Kidney (tissue), 13 donors: ENCODE measurements at regions not wholly inside any gene's neighbourhood (a gene's known extent, or its start where the extent isn't known, plus 50 kb on each side); places are given as distances from the start of the nearest gene placed in this dataset.
A peak's percentile ranks its signal among the peaks of the same experiment; 100 is the strongest.
"Not testable (repeated sequence)": the region's sequence is repeated elsewhere in the genome, so short reads cannot be mapped to it uniquely, and the experiment has no call there.

Source experiments
- DNase-seq, 5 donors: peaks; one replicate each; pipeline ENCODE4 v3.0.0-alpha.2; 2013 to 2020
- FAIRE-seq: peaks from 2 replicates; lab custom pipeline; 2012; peaks lifted over from hg19 to GRCh38; lab: Jason Lieb, UNC
- H3K27ac ChIP-seq, 2 donors: one replicate each; pipeline ENCODE4 v1.7.0; 2013; ENCODE audit warnings: low read depth in 2 of 2, low read length in 2 of 2, inconsistent platforms in 1 of 2
- H3K27me3 ChIP-seq: one replicate; pipeline ENCODE4 v1.7.1; 2013; ENCODE audit warnings: low read length, inconsistent platforms; ENCODE audit not compliant: control insufficient read depth, insufficient read depth
- H3K36me3 ChIP-seq, 3 donors: one replicate each; pipeline versions ENCODE4 v1.7.0 to v1.7.1; 2013; ENCODE audit warnings: low read length in 3 of 3, control low read depth in 1 of 3, inconsistent platforms in 1 of 3; ENCODE audit not compliant: insufficient read depth in 3 of 3, control insufficient read depth in 2 of 3
- H3K4me1 ChIP-seq, 3 donors: one replicate each; pipeline versions ENCODE4 v1.7.0 to v1.7.1; 2013; ENCODE audit warnings: low read length in 3 of 3, inconsistent platforms in 1 of 3, low read depth in 1 of 3; ENCODE audit not compliant: control insufficient read depth in 2 of 3, insufficient read depth in 2 of 3
- H3K4me3 ChIP-seq, 3 donors: one replicate each; pipeline versions ENCODE4 v1.7.0 to v1.8.1; 2013; ENCODE audit warnings: low read length in 3 of 3, control low read depth in 1 of 3, inconsistent platforms in 1 of 3
- H3K9ac ChIP-seq, 3 donors: one replicate each; pipeline versions ENCODE4 v1.7.0 to v1.7.1; 2013; ENCODE audit warnings: low read length in 3 of 3, control low read depth in 1 of 3, inconsistent platforms in 1 of 3
- H3K9me3 ChIP-seq, 3 donors: one replicate each; pipeline versions ENCODE4 v1.7.0 to v1.7.1; 2013; ENCODE audit warnings: low read length in 3 of 3, control low read depth in 1 of 3, inconsistent platforms in 1 of 3; ENCODE audit not compliant: control insufficient read depth in 2 of 3, insufficient read depth in 1 of 3
- intact Hi-C: fragments of 100-400 bp; cut with DNase I; formaldehyde crosslinking; loops from one replicate; pipeline ENCODE4 v1.11.1; 2022
- TF ChIP-seq, protein P1 (sequence below): IDR thresholded peaks from 3 replicates; pipeline ENCODE4 v1.5.1; 2012; ENCODE audit warnings: mild to moderate bottlenecking, moderate library complexity, borderline replicate concordance; ENCODE audit not compliant: insufficient read depth; ENCODE audit errors: extremely low read depth
- donor health status: control.
- donor health status: control.
- donor health status: control.
- donor health status: control.
- donor health status: control.
- donor health status: DM: yes; HTN: yes; CAD: no.
- donor health status: Normal renal cell carcinoma (clear cell type).

DNA sequence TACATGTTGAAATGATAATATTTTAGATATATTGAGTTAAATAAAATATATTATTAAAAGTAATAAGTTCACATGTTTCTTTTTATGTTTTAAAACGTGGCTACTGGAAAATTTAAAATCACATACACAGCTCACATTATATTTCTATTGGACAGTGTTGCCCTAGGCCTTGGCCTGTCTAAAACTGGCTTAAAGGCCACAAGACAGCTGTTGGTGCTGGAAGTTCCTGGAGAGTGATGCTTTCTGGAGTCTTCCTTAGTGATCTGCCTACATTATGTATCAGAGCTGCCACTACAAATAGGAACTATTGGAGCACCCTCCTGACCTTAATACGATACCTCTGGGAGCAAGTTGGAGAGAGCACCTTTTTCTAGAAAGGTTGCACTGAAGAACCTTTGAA, 254.1 kb upstream of the C2CD4B start:
- intact Hi-C loops: no loop called here
- Histone ChIP-seq H3K9me3 (no peaks in the 10 kb centered on the region), H3K27ac (no peak overlapping the region), H3K4me1 (no peaks in the 10 kb centered on the region), H3K4me3 (no peak overlapping the region), H3K27me3 (no peaks in the 10 kb centered on the region), H3K36me3 (no peaks in the 10 kb centered on the region), H3K9ac (no peak overlapping the region)
- FAIRE-seq (peak; percentile 52), DNase-seq (peak in 1 of 5 donors; percentile 40)
- TF ChIP-seq, protein P1, sequence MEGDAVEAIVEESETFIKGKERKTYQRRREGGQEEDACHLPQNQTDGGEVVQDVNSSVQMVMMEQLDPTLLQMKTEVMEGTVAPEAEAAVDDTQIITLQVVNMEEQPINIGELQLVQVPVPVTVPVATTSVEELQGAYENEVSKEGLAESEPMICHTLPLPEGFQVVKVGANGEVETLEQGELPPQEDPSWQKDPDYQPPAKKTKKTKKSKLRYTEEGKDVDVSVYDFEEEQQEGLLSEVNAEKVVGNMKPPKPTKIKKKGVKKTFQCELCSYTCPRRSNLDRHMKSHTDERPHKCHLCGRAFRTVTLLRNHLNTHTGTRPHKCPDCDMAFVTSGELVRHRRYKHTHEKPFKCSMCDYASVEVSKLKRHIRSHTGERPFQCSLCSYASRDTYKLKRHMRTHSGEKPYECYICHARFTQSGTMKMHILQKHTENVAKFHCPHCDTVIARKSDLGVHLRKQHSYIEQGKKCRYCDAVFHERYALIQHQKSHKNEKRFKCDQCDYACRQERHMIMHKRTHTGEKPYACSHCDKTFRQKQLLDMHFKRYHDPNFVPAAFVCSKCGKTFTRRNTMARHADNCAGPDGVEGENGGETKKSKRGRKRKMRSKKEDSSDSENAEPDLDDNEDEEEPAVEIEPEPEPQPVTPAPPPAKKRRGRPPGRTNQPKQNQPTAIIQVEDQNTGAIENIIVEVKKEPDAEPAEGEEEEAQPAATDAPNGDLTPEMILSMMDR: no peak

DNA sequence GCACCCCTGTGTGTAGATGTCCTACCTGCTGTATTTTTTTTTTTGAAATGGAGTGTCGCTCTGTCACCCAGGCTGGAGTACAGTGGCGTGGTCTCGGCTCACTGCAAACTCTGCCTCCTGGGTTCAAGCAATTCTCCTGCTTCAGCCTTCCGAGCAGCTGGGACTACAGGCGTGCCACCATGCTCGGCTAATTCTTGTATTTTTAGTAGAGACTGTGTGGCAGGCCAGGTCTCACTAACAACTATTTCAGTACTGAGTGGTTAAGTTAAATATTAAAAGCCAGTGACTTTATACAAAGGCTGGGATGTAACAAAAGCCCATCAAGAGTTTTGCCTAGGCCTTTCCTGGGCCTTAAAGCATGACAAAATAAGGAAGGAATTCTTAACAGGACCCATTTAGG, 255.3 kb upstream of the C2CD4B start:
- H3K9me3 ChIP-seq, H3K27me3 ChIP-seq, intact Hi-C loops, H3K36me3 ChIP-seq, H3K4me1 ChIP-seq, H3K9ac ChIP-seq, H3K27ac ChIP-seq, H3K4me3 ChIP-seq, FAIRE-seq: not testable (repeated sequence)
- DNase-seq: peak in 4 of 5 donors; percentile 56 to 77 (median 70)

DNA sequence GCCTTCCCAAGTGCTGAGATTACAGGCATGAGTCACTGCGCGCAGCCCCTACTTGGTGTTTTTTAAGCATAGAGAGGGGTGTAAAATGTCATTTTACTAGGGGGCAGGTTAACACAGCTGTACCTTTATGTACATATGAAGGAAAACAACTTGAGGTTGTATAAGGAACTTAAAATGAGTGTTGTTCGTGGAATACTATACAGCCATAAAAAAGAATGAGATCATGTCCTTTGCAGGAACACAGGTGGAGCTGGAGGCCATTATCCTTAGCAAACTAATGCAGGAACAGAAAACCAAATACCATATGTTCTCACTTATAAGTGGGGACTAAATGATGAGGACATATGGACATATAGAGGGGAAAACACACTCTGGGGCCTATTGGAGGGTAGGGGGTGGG, 256.2 kb upstream of the C2CD4B start:
- Histone ChIP-seq H3K4me1 (no peaks in the 10 kb centered on the region), H3K36me3 (no peaks in the 10 kb centered on the region), H3K9me3 (no peaks in the 10 kb centered on the region), H3K4me3 (no peak overlapping the region), H3K9ac (no peak overlapping the region), H3K27ac (no peak overlapping the region), H3K27me3 (no peaks in the 10 kb centered on the region)
- intact Hi-C loops: no loop called here
- DNase-seq (no peak), FAIRE-seq (no peak)
- TF ChIP-seq, protein P1: no peak

DNA sequence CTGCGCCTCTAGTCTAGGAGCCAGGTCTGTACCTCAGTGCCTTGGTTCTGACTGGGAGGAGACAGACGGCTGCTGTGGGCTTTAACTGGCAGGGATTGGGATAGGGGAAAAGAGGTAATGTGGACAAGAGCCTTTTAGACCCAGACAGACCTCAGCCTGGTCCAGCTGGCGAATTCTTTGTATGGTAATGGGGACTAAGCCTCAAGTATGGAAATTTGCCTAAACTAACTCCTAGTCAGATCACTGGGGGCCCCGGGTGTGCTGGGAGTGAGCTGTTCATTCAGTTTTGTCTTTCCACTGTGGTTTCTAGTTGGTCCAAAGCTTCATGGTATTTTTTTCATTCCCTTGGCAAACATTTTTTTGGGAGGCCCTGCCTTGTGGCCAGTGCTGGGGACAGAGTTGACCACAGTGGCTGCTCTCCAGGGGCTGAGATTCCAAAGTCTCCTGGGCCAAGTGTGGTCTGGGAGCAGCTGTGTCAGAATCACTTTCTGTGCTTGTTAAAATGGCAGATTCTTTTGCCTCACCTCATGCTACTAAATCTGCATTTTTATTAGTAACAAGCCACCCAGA, 261.4 kb upstream of the C2CD4B start:
- DNase-seq: no peak
- TF ChIP-seq, protein P1: no peak
- no peak for FAIRE-seq
- no peaks in the 10 kb centered on the region for H3K27me3 ChIP-seq
- H3K36me3 ChIP-seq: no peaks in the 10 kb centered on the region
- peaks cover 0 to 5% (median 0%) of the 10 kb centered on the region in 3 donors for H3K4me1 ChIP-seq
- intact Hi-C loops: no loop called here
- H3K9ac ChIP-seq: no peak overlapping the region
- H3K9me3 ChIP-seq: no peaks in the 10 kb centered on the region
- no peak overlapping the region for H3K27ac ChIP-seq
- H3K4me3 ChIP-seq: no peak overlapping the region
